Gastrocnemius medialis (tissue), 4 donors: ENCODE measurements at regions not wholly inside any gene's neighbourhood (a gene's known extent, or its start where the extent isn't known, plus 50 kb on each side); places are given as distances from the start of the nearest gene placed in this dataset.

Source experiments
- ATAC-seq, 2 donors: fragments of 150-250 bp; one replicate each; pipeline ENCODE4 v1.9.1; 2016
- DNase-seq, 2 donors: peaks; one replicate each; pipeline ENCODE4 v3.0.0-alpha.2; 2019
- H3K27ac ChIP-seq, 4 donors: fragments of 200-600 bp; sonication (generic); 1 replicate in 1 of 4; 2 replicates in 3 of 4; pipeline ENCODE4 v1.5.1; 2016 to 2018; ENCODE audit warnings: mild to moderate bottlenecking in 2 of 4, moderate library complexity in 1 of 4
- H3K27me3 ChIP-seq, 3 donors: fragments of 200-600 bp; sonication (generic) in 2 of 3; 1 replicate in 1 of 3; 2 replicates in 2 of 3; pipeline versions ENCODE4 v1.5.1 to v1.6.0; 2016 to 2019; ENCODE audit warnings: mild to moderate bottlenecking in 1 of 3, moderate library complexity in 1 of 3
- H3K36me3 ChIP-seq, 2 donors: fragments of 200-600 bp; sonication (generic) in 1 of 2; one replicate each; pipeline ENCODE4 v1.5.1; 2017 to 2018
- H3K4me1 ChIP-seq, 2 donors: fragments of 200-600 bp; sonication (generic) in 1 of 2; one replicate each; pipeline ENCODE4 v1.5.1; 2016 to 2017; ENCODE audit warnings: mild to moderate bottlenecking in 2 of 2
- H3K4me3 ChIP-seq, 4 donors: fragments of 200-600 bp; sonication (generic) in 3 of 4; 1 replicate in 1 of 4; 2 replicates in 3 of 4; pipeline ENCODE4 v1.5.1; 2016 to 2019; ENCODE audit warnings: mild to moderate bottlenecking in 2 of 4
- H3K9me3 ChIP-seq, 3 donors: fragments of 200-600 bp; sonication (generic) in 2 of 3; 1 replicate in 1 of 3; 2 replicates in 2 of 3; pipeline ENCODE4 v1.5.1; 2016 to 2019
- POLR2A ChIP-seq, 2 donors: fragments of 450-650 bp; IDR thresholded peaks; one replicate each; pipeline ENCODE4 v1.6.1; 2017; ENCODE audit warnings: antibody characterized with exemption in 2 of 2, mild to moderate bottlenecking in 2 of 2, moderate library complexity in 2 of 2
- in situ Hi-C, 4 donors: fragments of 200-750 bp; cut with MboI; loops; one replicate each; pipeline versions ENCODE4 v1.15.0 to v1.8.0; 2017; ENCODE audit warnings: low sequenced_read_pairs in 4 of 4
- intact Hi-C: fragments of 100-400 bp; cut with DNase I; formaldehyde crosslinking; loops from one replicate; pipeline ENCODE4 v1.15.1; 2023; ENCODE audit warnings: low total_unique reads
- TF ChIP-seq, protein P1 (sequence below), 5 experiments: fragments of 450-650 bp in 3 of 5; fragments of 200-600 bp in 2 of 5; sonication (generic) in 2 of 5; IDR thresholded peaks in 4 of 5; conservative IDR thresholded peaks in 1 of 5; 1 replicate in 4 of 5; 2 replicates in 1 of 5; pipeline ENCODE4 v1.5.1; 2016 to 2019; ENCODE audit warnings: antibody characterized with exemption in 5 of 5, mild to moderate bottlenecking in 3 of 5, moderate library complexity in 3 of 5

DNA sequence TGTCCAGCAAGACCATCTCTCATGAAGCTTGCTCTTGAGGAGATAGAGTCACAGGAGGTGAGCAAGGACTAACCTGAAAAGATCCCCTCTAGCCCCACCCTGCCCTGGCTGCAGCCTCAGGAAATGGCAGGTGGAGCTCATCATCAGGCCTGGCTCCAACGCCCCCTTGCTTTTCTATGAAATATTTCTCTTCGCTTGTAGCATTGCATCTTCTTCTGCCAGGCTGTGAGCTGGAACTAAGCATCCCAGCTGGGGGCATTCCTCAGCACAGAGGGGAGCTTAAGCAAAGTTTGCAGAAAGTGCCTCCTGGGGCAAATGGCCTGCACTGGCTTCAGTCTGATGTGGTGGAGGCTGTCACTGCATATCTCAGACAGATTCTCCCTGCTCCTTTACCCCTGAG, 90.1 kb upstream of the LGALSL start:
- H3K27ac ChIP-seq: no peak overlapping the region
- DNase-seq: no peak
- H3K36me3 ChIP-seq: no peaks in the 10 kb centered on the region
- no peaks in the 10 kb centered on the region for H3K9me3 ChIP-seq
- H3K4me1 ChIP-seq: peaks cover 0 to 7% of the 10 kb centered on the region in 2 donors
- in situ Hi-C loops (no loop called here), intact Hi-C loops (no loop called here)
- no peak for ATAC-seq
- TF ChIP-seq, protein P1, sequence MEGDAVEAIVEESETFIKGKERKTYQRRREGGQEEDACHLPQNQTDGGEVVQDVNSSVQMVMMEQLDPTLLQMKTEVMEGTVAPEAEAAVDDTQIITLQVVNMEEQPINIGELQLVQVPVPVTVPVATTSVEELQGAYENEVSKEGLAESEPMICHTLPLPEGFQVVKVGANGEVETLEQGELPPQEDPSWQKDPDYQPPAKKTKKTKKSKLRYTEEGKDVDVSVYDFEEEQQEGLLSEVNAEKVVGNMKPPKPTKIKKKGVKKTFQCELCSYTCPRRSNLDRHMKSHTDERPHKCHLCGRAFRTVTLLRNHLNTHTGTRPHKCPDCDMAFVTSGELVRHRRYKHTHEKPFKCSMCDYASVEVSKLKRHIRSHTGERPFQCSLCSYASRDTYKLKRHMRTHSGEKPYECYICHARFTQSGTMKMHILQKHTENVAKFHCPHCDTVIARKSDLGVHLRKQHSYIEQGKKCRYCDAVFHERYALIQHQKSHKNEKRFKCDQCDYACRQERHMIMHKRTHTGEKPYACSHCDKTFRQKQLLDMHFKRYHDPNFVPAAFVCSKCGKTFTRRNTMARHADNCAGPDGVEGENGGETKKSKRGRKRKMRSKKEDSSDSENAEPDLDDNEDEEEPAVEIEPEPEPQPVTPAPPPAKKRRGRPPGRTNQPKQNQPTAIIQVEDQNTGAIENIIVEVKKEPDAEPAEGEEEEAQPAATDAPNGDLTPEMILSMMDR (IDR thresholded peaks at IDR 0.05 in 4 of 5, conservative IDR thresholded peaks at IDR 0.05 in 1 of 5): no peak
- TF ChIP-seq POLR2A (IDR thresholded peaks at IDR 0.05): no peak
- H3K27me3 ChIP-seq: no peaks in the 10 kb centered on the region
- no peak overlapping the region for H3K4me3 ChIP-seq

DNA sequence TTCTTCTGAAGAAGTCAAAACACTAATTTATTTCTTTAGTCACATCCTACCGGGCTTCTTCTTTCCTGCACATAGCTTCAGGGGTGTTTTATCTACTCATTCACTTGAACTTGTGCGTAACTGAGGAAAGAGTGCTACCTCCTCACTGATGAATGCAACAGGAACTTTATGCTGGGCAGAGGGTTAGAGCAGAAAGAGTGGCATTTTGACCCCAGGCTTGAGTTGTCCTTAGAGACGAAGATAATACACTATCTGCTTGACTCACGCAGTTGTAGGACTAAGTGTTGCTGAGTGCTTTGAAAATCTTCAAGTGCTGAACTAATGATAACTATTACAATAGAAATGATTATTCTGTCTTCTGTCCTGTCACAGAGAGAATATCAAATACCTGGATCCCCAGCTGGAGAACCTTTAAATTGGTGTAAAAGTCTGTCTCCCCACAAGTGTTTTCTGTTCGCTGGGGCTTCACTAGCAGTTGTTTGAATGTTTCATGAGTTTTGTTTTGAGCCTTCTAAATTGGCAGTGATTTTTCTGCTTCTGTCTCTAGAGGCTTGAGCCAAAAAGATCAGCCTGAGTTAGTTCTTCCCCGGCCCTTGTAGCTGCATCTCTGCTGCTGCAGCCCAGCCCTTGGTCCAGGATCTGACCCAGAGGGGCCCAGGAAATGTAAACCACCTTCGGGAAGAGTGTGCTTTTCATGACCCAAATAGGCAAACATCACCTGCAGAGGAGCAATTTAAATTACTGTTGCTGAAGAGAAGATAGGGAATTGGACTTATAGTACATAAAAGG, 86.3 kb upstream of the LGALSL start:
- in situ Hi-C loops: no loop called here
- DNase-seq: no peak
- intact Hi-C loops: no loop called here
- TF ChIP-seq, protein P1 (IDR thresholded peaks at IDR 0.05 in 4 of 5, conservative IDR thresholded peaks at IDR 0.05 in 1 of 5): no peak
- Histone ChIP-seq H3K36me3 (no peaks in the 10 kb centered on the region), H3K9me3 (no peaks in the 10 kb centered on the region), H3K27me3 (no peaks in the 10 kb centered on the region), H3K4me3 (no peak overlapping the region), H3K27ac (no peak overlapping the region), H3K4me1 (no peaks in the 10 kb centered on the region)
- no peak for ATAC-seq

DNA sequence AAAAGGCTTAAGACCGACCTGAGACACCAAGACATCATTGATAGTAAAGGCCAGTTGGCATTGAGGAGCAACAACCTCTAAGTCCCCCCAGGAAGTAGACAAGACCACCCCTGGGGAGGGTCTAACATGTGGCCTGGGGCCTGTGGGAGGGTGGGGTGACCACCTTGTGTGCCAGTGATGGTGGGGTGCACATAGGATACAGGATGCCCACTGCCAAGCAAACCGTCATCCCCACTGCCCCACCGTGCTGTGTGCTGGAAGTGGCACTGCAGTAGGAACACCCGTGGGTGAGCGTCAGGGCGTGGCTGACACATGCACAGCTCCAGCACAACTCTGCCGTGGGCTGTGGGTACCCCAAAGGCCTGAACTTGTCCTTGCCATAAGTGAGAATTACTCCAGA, 84.3 kb upstream of the LGALSL start:
- DNase-seq (no peak), ATAC-seq (no peak)
- H3K27me3 ChIP-seq: no peaks in the 10 kb centered on the region
- no peak overlapping the region for H3K4me3 ChIP-seq
- no peaks in the 10 kb centered on the region for H3K36me3 ChIP-seq
- H3K9me3 ChIP-seq: no peaks in the 10 kb centered on the region
- TF ChIP-seq POLR2A (IDR thresholded peaks at IDR 0.05): no peak
- TF ChIP-seq, protein P1 (IDR thresholded peaks at IDR 0.05 in 4 of 5, conservative IDR thresholded peaks at IDR 0.05 in 1 of 5): no peak
- H3K27ac ChIP-seq: no peak overlapping the region
- intact Hi-C loops: no loop called here
- peaks cover 7 to 9% of the 10 kb centered on the region in 2 donors for H3K4me1 ChIP-seq
- in situ Hi-C loops: no loop called here

DNA sequence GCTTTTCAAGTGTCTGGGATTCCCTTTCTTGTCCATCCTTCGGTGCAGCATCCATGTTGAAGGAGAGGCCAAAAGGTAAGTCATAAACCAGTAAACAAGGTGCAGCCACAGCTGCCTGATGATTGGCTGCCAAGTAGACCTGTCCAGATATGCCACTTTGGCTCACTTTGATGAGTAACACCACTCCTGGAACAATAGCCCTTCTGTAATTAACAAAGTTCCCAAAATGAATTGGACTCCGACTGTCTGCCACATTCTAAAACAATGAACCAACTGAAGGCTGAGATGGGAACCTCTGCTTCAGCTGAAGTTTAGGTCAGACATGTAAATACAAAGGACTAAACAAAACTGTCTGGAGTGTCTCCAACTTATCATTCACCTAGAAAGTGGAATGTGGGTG, 82.2 kb upstream of the LGALSL start:
- in situ Hi-C loops: no loop called here
- ATAC-seq: no peak
- intact Hi-C loops: no loop called here
- H3K27ac ChIP-seq: no peak overlapping the region
- H3K27me3 ChIP-seq: no peaks in the 10 kb centered on the region
- H3K9me3 ChIP-seq: no peaks in the 10 kb centered on the region
- no peaks in the 10 kb centered on the region for H3K36me3 ChIP-seq
- no peak overlapping the region for H3K4me3 ChIP-seq
- DNase-seq: no peak
- no peak for TF ChIP-seq POLR2A (IDR thresholded peaks at IDR 0.05)
- TF ChIP-seq, protein P1 (IDR thresholded peaks at IDR 0.05 in 4 of 5, conservative IDR thresholded peaks at IDR 0.05 in 1 of 5): no peak
- H3K4me1 ChIP-seq: peaks cover 10 to 12% of the 10 kb centered on the region in 2 donors

DNA sequence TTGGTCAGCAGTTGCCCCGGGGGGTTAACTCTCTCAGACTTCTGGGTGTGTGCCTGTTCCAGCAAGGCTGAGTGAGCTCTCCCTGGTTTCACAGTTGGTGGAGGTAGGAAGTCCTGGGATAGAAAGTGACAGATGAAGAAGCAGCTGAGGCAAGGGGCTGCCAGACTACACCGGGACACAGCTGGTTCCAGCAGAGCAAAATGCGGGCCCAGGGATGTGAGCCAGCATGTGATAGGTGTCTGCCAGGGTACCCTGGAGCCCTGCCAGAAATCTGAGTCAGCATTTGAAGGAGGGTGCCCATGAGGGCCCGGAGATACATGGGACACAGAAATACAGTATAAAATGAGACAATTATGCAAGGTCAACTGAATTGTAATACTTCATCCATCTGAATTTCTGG, 79.3 kb upstream of the LGALSL start:
- ATAC-seq: no peak

More for the DNA sequence above, 79.3 kb upstream of the LGALSL start:
- Histone ChIP-seq H3K27ac (no peak overlapping the region), H3K4me1 (peaks cover 10 to 12% of the 10 kb centered on the region in 2 donors), H3K27me3 (peaks cover 0 to 5% (median 0%) of the 10 kb centered on the region in 3 donors), H3K36me3 (no peaks in the 10 kb centered on the region), H3K9me3 (no peaks in the 10 kb centered on the region), H3K4me3 (no peak overlapping the region)
- DNase-seq: peak in 1 of 2 donors; percentile 21
- TF ChIP-seq, protein P1 (IDR thresholded peaks at IDR 0.05 in 4 of 5, conservative IDR thresholded peaks at IDR 0.05 in 1 of 5): no peak
- TF ChIP-seq POLR2A (IDR thresholded peaks at IDR 0.05): no peak
- in situ Hi-C loops: no loop called here
- intact Hi-C loops: no loop called here
